Stomach (tissue), 4 donors: ENCODE measurements at regions not wholly inside any gene's neighbourhood (a gene's known extent, or its start where the extent isn't known, plus 50 kb on each side); places are given as distances from the start of the nearest gene placed in this dataset.

Source experiments
- CTCF ChIP-seq, 7 experiments: fragments of 450-650 bp in 4 of 7; fragments of 200-600 bp in 3 of 7; sonication (generic) in 3 of 7; IDR thresholded peaks; one replicate each; pipeline ENCODE4 v1.5.1; 2016 to 2019; ENCODE audit warnings: antibody characterized with exemption in 7 of 7, control low read depth in 2 of 7, mild to moderate bottlenecking in 1 of 7
- POLR2AphosphoS5 ChIP-seq, 3 donors: sonication (generic); formaldehyde crosslinking; IDR thresholded peaks; one replicate each; pipeline ENCODE4 v1.6.1; 2016; ENCODE audit warnings: antibody characterized with exemption in 3 of 3

DNA sequence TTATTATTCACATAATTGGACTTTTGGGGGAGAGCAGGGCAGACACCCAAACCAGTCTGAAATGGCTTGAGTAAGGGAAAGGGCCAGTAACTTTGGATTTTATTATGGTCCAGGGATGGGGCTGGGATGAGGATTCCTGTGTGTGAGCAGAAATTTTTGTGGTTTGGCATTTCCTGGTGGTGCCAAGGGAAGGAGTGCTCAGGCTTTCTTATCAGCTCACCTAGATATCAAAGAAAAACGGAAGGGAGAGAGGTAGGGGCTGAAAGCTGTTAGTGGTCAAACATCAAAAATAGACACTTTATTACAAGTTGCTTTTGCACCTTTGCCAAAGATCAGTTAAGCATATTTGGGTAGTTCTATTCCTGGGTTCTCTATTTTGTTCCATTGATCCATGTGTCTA, 128.5 kb upstream of the DIPK2B start:
- no peak for TF ChIP-seq CTCF (IDR thresholded peaks at IDR 0.05)
- TF ChIP-seq POLR2AphosphoS5 (IDR thresholded peaks at IDR 0.05) = no peak
